ENCODE measurements at regions not wholly inside any gene's neighbourhood (a gene's known extent, or its start where the extent isn't known, plus 50 kb on each side); places are given as distances from the start of the nearest gene placed in this dataset.

GRCh38 chr11:79579063-79579462, 138.2 kb upstream of the TENM4 start:
- Mint-ChIP-seq H3K4me3 (no peak overlapping the region), H3K36me3 (no peaks in the 10 kb centered on the region), H3K27ac (no peak overlapping the region), H3K9me3 (ENCODE audit: low read depth) (no peaks in the 10 kb centered on the region), H3K4me1 (ENCODE audit: low read depth) (no peaks in the 10 kb centered on the region), H3K27me3 (no peaks in the 10 kb centered on the region)

GRCh38 chr11:79578116-79578515, 137.3 kb upstream of the TENM4 start:
- peaks cover 1% of the 10 kb centered on the region for H3K27me3 Mint-ChIP-seq
- no peak overlapping the region for H3K4me3 Mint-ChIP-seq
- H3K4me1 Mint-ChIP-seq (ENCODE audit: low read depth), result no peaks in the 10 kb centered on the region
- H3K9me3 Mint-ChIP-seq (ENCODE audit: low read depth), result no peaks in the 10 kb centered on the region
- H3K27ac Mint-ChIP-seq, result no peak overlapping the region
- H3K36me3 Mint-ChIP-seq, result no peaks in the 10 kb centered on the region

- Mint-ChIP-seq H3K27ac (no peak overlapping the region), H3K4me1 (ENCODE audit: low read depth) (no peaks in the 10 kb centered on the region), H3K9me3 (ENCODE audit: low read depth) (no peaks in the 10 kb centered on the region), H3K27me3 (peaks cover 1% of the 10 kb centered on the region), H3K4me3 (no peak overlapping the region), H3K36me3 (no peaks in the 10 kb centered on the region)
Measured at GRCh38 chr11:79575701-79576100, 134.9 kb upstream of the TENM4 start.

- Mint-ChIP-seq H3K27me3 (peaks cover 1% of the 10 kb centered on the region), H3K4me3 (no peak overlapping the region), H3K4me1 (ENCODE audit: low read depth) (no peaks in the 10 kb centered on the region), H3K9me3 (ENCODE audit: low read depth) (no peaks in the 10 kb centered on the region), H3K27ac (no peak overlapping the region), H3K36me3 (no peaks in the 10 kb centered on the region)
Measured at GRCh38 chr11:79570104-79570503, 129.3 kb upstream of the TENM4 start.

- H3K36me3 Mint-ChIP-seq, result no peaks in the 10 kb centered on the region
- H3K27me3 Mint-ChIP-seq, result no peaks in the 10 kb centered on the region
- H3K4me3 Mint-ChIP-seq, result no peak overlapping the region
- H3K27ac Mint-ChIP-seq, result no peak overlapping the region
- H3K9me3 Mint-ChIP-seq (ENCODE audit: low read depth), result peaks cover 6% of the 10 kb centered on the region
- no peaks in the 10 kb centered on the region for H3K4me1 Mint-ChIP-seq (ENCODE audit: low read depth)
Measured at GRCh38 chr11:79564288-79564925, 123.6 kb upstream of the TENM4 start.

- Mint-ChIP-seq H3K4me3 (no peak overlapping the region), H3K4me1 (ENCODE audit: low read depth) (no peaks in the 10 kb centered on the region), H3K9me3 (ENCODE audit: low read depth) (peaks cover 9% of the 10 kb centered on the region), H3K27me3 (no peaks in the 10 kb centered on the region), H3K36me3 (no peaks in the 10 kb centered on the region), H3K27ac (no peak overlapping the region)
Measured at GRCh38 chr11:79561496-79561895, 120.7 kb upstream of the TENM4 start.

GRCh38 chr11:79550809-79551208, 110.0 kb upstream of the TENM4 start:
- Mint-ChIP-seq H3K36me3 (no peaks in the 10 kb centered on the region), H3K4me1 (ENCODE audit: low read depth) (no peaks in the 10 kb centered on the region), H3K4me3 (no peak overlapping the region), H3K27ac (no peak overlapping the region), H3K9me3 (ENCODE audit: low read depth) (no peaks in the 10 kb centered on the region), H3K27me3 (peaks cover 2% of the 10 kb centered on the region)

GRCh38 chr11:79547256-79547655, 106.4 kb upstream of the TENM4 start:
- Mint-ChIP-seq H3K36me3 (no peaks in the 10 kb centered on the region), H3K27me3 (peaks cover 2% of the 10 kb centered on the region), H3K9me3 (ENCODE audit: low read depth) (no peaks in the 10 kb centered on the region), H3K4me1 (ENCODE audit: low read depth) (no peaks in the 10 kb centered on the region), H3K27ac (no peak overlapping the region), H3K4me3 (no peak overlapping the region)

GRCh38 chr11:79546351-79546750, 105.5 kb upstream of the TENM4 start:
- no peak overlapping the region for H3K27ac Mint-ChIP-seq
- H3K27me3 Mint-ChIP-seq, result peaks cover 2% of the 10 kb centered on the region
- no peak overlapping the region for H3K4me3 Mint-ChIP-seq
- no peaks in the 10 kb centered on the region for H3K9me3 Mint-ChIP-seq (ENCODE audit: low read depth)
- no peaks in the 10 kb centered on the region for H3K4me1 Mint-ChIP-seq (ENCODE audit: low read depth)
- H3K36me3 Mint-ChIP-seq, result no peaks in the 10 kb centered on the region

- Mint-ChIP-seq H3K27ac (no peak overlapping the region), H3K36me3 (no peaks in the 10 kb centered on the region), H3K9me3 (ENCODE audit: low read depth) (no peaks in the 10 kb centered on the region), H3K4me3 (no peak overlapping the region), H3K27me3 (no peaks in the 10 kb centered on the region), H3K4me1 (ENCODE audit: low read depth) (no peaks in the 10 kb centered on the region)
Measured at GRCh38 chr11:79544361-79544760, 103.5 kb upstream of the TENM4 start.

GRCh38 chr11:79543101-79543500, 102.3 kb upstream of the TENM4 start:
- Mint-ChIP-seq H3K27ac (no peak overlapping the region), H3K27me3 (no peaks in the 10 kb centered on the region), H3K36me3 (no peaks in the 10 kb centered on the region)

GRCh38 chr11:79541466-79541865, 100.6 kb upstream of the TENM4 start:
- Mint-ChIP-seq H3K4me1 (ENCODE audit: low read depth) (no peaks in the 10 kb centered on the region), H3K9me3 (ENCODE audit: low read depth) (peaks cover 6% of the 10 kb centered on the region), H3K4me3 (no peak overlapping the region), H3K36me3 (no peaks in the 10 kb centered on the region), H3K27ac (no peak overlapping the region), H3K27me3 (no peaks in the 10 kb centered on the region)

More at GRCh38 chr11:79543101-79543500, 102.3 kb upstream of the TENM4 start:
- peaks cover 2% of the 10 kb centered on the region for H3K9me3 Mint-ChIP-seq (ENCODE audit: low read depth)
- H3K4me3 Mint-ChIP-seq, result no peak overlapping the region
- H3K4me1 Mint-ChIP-seq (ENCODE audit: low read depth), result no peaks in the 10 kb centered on the region

GRCh38 chr11:79538775-79539174, 97.9 kb upstream of the TENM4 start:
- H3K9me3 Mint-ChIP-seq (ENCODE audit: low read depth), result peaks cover 6% of the 10 kb centered on the region
- H3K4me3 Mint-ChIP-seq, result no peak overlapping the region
- H3K4me1 Mint-ChIP-seq (ENCODE audit: low read depth), result no peaks in the 10 kb centered on the region
- H3K27ac Mint-ChIP-seq, result no peak overlapping the region
- H3K27me3 Mint-ChIP-seq, result no peaks in the 10 kb centered on the region
- H3K36me3 Mint-ChIP-seq, result no peaks in the 10 kb centered on the region

GRCh38 chr11:79536155-79536917, 95.5 kb upstream of the TENM4 start:
- Mint-ChIP-seq H3K4me1 (ENCODE audit: low read depth) (no peaks in the 10 kb centered on the region), H3K27me3 (peaks cover 3% of the 10 kb centered on the region), H3K9me3 (ENCODE audit: low read depth) (peaks cover 6% of the 10 kb centered on the region), H3K4me3 (no peak overlapping the region), H3K36me3 (no peaks in the 10 kb centered on the region), H3K27ac (no peak overlapping the region)

- Mint-ChIP-seq H3K4me1 (ENCODE audit: low read depth) (no peaks in the 10 kb centered on the region), H3K9me3 (ENCODE audit: low read depth) (peaks cover 6% of the 10 kb centered on the region), H3K36me3 (no peaks in the 10 kb centered on the region), H3K4me3 (no peak overlapping the region), H3K27ac (no peak overlapping the region), H3K27me3 (peaks cover 3% of the 10 kb centered on the region)
Measured at GRCh38 chr11:79535606-79536005, 94.8 kb upstream of the TENM4 start.

- Mint-ChIP-seq H3K9me3 (ENCODE audit: low read depth) (peaks cover 7% of the 10 kb centered on the region), H3K4me1 (ENCODE audit: low read depth) (no peaks in the 10 kb centered on the region), H3K27ac (no peak overlapping the region), H3K27me3 (no peaks in the 10 kb centered on the region), H3K4me3 (no peak overlapping the region), H3K36me3 (no peaks in the 10 kb centered on the region)
Measured at GRCh38 chr11:79525257-79525656, 84.4 kb upstream of the TENM4 start.
